ENCODE measurements at regions not wholly inside any gene's neighbourhood (a gene's known extent, or its start where the extent isn't known, plus 50 kb on each side); places are given as distances from the start of the nearest gene placed in this dataset.

- Histone ChIP-seq H3K27me3 (ENCODE audit: control insufficient read depth in 1 of 2, insufficient read depth in 2 of 2, low read length in 2 of 2) (no peaks in the 10 kb centered on the region), H3K36me3 (ENCODE audit: control insufficient read depth in 1 of 2, insufficient read depth in 2 of 2, low read length in 2 of 2) (no peaks in the 10 kb centered on the region), H3K9me3 (ENCODE audit: control insufficient read depth in 1 of 2, low read length in 2 of 2) (no peaks in the 10 kb centered on the region), H3K4me3 (ENCODE audit: low read depth in 1 of 2, low read length in 2 of 2) (no peak overlapping the region), H3K9ac (ENCODE audit: low read depth in 1 of 2, low read length in 2 of 2) (no peak overlapping the region), H3K27ac (ENCODE audit: low read depth, low read length) (no peak overlapping the region), H3K4me1 (ENCODE audit: control insufficient read depth in 1 of 2, insufficient read depth in 2 of 2, low read length in 2 of 2) (peaks cover 54 to 65% of the 10 kb centered on the region in 2 donors)
These were observed 54.6 kb downstream of the ZFP36L2 start for GRCh38 chr2:43171789-43172188.

- peaks cover 54 to 57% of the 10 kb centered on the region in 2 donors for H3K4me1 ChIP-seq (ENCODE audit: control insufficient read depth in 1 of 2, insufficient read depth in 2 of 2, low read length in 2 of 2)
- no peak overlapping the region for H3K27ac ChIP-seq (ENCODE audit: low read depth, low read length)
- H3K9me3 ChIP-seq (ENCODE audit: control insufficient read depth in 1 of 2, low read length in 2 of 2) = no peaks in the 10 kb centered on the region
- H3K9ac ChIP-seq (ENCODE audit: low read depth in 1 of 2, low read length in 2 of 2) = peak overlapping the region; percentile 70 to 76
- no peaks in the 10 kb centered on the region for H3K27me3 ChIP-seq (ENCODE audit: control insufficient read depth in 1 of 2, insufficient read depth in 2 of 2, low read length in 2 of 2)
- no peaks in the 10 kb centered on the region for H3K36me3 ChIP-seq (ENCODE audit: control insufficient read depth in 1 of 2, insufficient read depth in 2 of 2, low read length in 2 of 2)
- no peak overlapping the region for H3K4me3 ChIP-seq (ENCODE audit: low read depth in 1 of 2, low read length in 2 of 2)
These were observed 55.9 kb downstream of the ZFP36L2 start for GRCh38 chr2:43170405-43171105.

- no peaks in the 10 kb centered on the region for H3K9me3 ChIP-seq (ENCODE audit: control insufficient read depth in 1 of 2, low read length in 2 of 2)
- no peaks in the 10 kb centered on the region for H3K36me3 ChIP-seq (ENCODE audit: control insufficient read depth in 1 of 2, insufficient read depth in 2 of 2, low read length in 2 of 2)
- peak overlapping the region; percentile 70 to 76 for H3K9ac ChIP-seq (ENCODE audit: low read depth in 1 of 2, low read length in 2 of 2)
- peak overlapping the region in 1 of 2 donors; percentile 59 for H3K4me3 ChIP-seq (ENCODE audit: low read depth in 1 of 2, low read length in 2 of 2)
- peak overlapping the region; percentile 93 for H3K27ac ChIP-seq (ENCODE audit: low read depth, low read length)
- H3K4me1 ChIP-seq (ENCODE audit: control insufficient read depth in 1 of 2, insufficient read depth in 2 of 2, low read length in 2 of 2) = peaks cover 53% of the 10 kb centered on the region in 2 donors
- no peaks in the 10 kb centered on the region for H3K27me3 ChIP-seq (ENCODE audit: control insufficient read depth in 1 of 2, insufficient read depth in 2 of 2, low read length in 2 of 2)
These were observed 56.4 kb downstream of the ZFP36L2 start for GRCh38 chr2:43169987-43170386.

GRCh38 chr2:43169099-43169945, 57.1 kb downstream of the ZFP36L2 start:
- Histone ChIP-seq H3K9me3 (ENCODE audit: control insufficient read depth in 1 of 2, low read length in 2 of 2) (no peaks in the 10 kb centered on the region), H3K4me1 (ENCODE audit: control insufficient read depth in 1 of 2, insufficient read depth in 2 of 2, low read length in 2 of 2) (peaks cover 47 to 52% of the 10 kb centered on the region in 2 donors), H3K4me3 (ENCODE audit: low read depth in 1 of 2, low read length in 2 of 2) (peak overlapping the region; percentile 59 to 61), H3K36me3 (ENCODE audit: control insufficient read depth in 1 of 2, insufficient read depth in 2 of 2, low read length in 2 of 2) (no peaks in the 10 kb centered on the region), H3K27me3 (ENCODE audit: control insufficient read depth in 1 of 2, insufficient read depth in 2 of 2, low read length in 2 of 2) (no peaks in the 10 kb centered on the region), H3K9ac (ENCODE audit: low read depth in 1 of 2, low read length in 2 of 2) (peak overlapping the region; percentile 70 to 76), H3K27ac (ENCODE audit: low read depth, low read length) (peak overlapping the region; percentile 93)

GRCh38 chr2:43168016-43168369, 58.4 kb downstream of the ZFP36L2 start:
- Histone ChIP-seq H3K36me3 (ENCODE audit: control insufficient read depth in 1 of 2, insufficient read depth in 2 of 2, low read length in 2 of 2) (no peaks in the 10 kb centered on the region), H3K9me3 (ENCODE audit: control insufficient read depth in 1 of 2, low read length in 2 of 2) (no peaks in the 10 kb centered on the region), H3K4me1 (ENCODE audit: control insufficient read depth in 1 of 2, insufficient read depth in 2 of 2, low read length in 2 of 2) (peaks cover 49 to 56% of the 10 kb centered on the region in 2 donors), H3K4me3 (ENCODE audit: low read depth in 1 of 2, low read length in 2 of 2) (no peak overlapping the region), H3K27ac (ENCODE audit: low read depth, low read length) (peak overlapping the region; percentile 63), H3K27me3 (ENCODE audit: control insufficient read depth in 1 of 2, insufficient read depth in 2 of 2, low read length in 2 of 2) (no peaks in the 10 kb centered on the region), H3K9ac (ENCODE audit: low read depth in 1 of 2, low read length in 2 of 2) (peak overlapping the region; percentile 40 to 49)

- Histone ChIP-seq H3K9ac (ENCODE audit: low read depth in 1 of 2, low read length in 2 of 2) (no peak overlapping the region), H3K27me3 (ENCODE audit: control insufficient read depth in 1 of 2, insufficient read depth in 2 of 2, low read length in 2 of 2) (no peaks in the 10 kb centered on the region), H3K36me3 (ENCODE audit: control insufficient read depth in 1 of 2, insufficient read depth in 2 of 2, low read length in 2 of 2) (no peaks in the 10 kb centered on the region), H3K27ac (ENCODE audit: low read depth, low read length) (no peak overlapping the region), H3K4me1 (ENCODE audit: control insufficient read depth in 1 of 2, insufficient read depth in 2 of 2, low read length in 2 of 2) (peaks cover 52 to 67% of the 10 kb centered on the region in 2 donors), H3K9me3 (ENCODE audit: control insufficient read depth in 1 of 2, low read length in 2 of 2) (no peaks in the 10 kb centered on the region), H3K4me3 (ENCODE audit: low read depth in 1 of 2, low read length in 2 of 2) (no peak overlapping the region)
These were observed 60.9 kb downstream of the ZFP36L2 start for GRCh38 chr2:43165378-43166069.

GRCh38 chr2:43164686-43165085, 61.7 kb downstream of the ZFP36L2 start:
- no peak overlapping the region for H3K27ac ChIP-seq (ENCODE audit: low read depth, low read length)
- peaks cover 51 to 67% of the 10 kb centered on the region in 2 donors for H3K4me1 ChIP-seq (ENCODE audit: control insufficient read depth in 1 of 2, insufficient read depth in 2 of 2, low read length in 2 of 2)

GRCh38 chr2:43163584-43164270, 62.7 kb downstream of the ZFP36L2 start:
- H3K36me3 ChIP-seq (ENCODE audit: control insufficient read depth in 1 of 2, insufficient read depth in 2 of 2, low read length in 2 of 2) = no peaks in the 10 kb centered on the region
- H3K4me3 ChIP-seq (ENCODE audit: low read depth in 1 of 2, low read length in 2 of 2) = no peak overlapping the region
- H3K4me1 ChIP-seq (ENCODE audit: control insufficient read depth in 1 of 2, insufficient read depth in 2 of 2, low read length in 2 of 2) = peaks cover 51 to 67% of the 10 kb centered on the region in 2 donors
- peak overlapping the region; percentile 5 to 54 for H3K9ac ChIP-seq (ENCODE audit: low read depth in 1 of 2, low read length in 2 of 2)
- no peaks in the 10 kb centered on the region for H3K27me3 ChIP-seq (ENCODE audit: control insufficient read depth in 1 of 2, insufficient read depth in 2 of 2, low read length in 2 of 2)
- H3K27ac ChIP-seq (ENCODE audit: low read depth, low read length) = peak overlapping the region; percentile 91
- no peaks in the 10 kb centered on the region for H3K9me3 ChIP-seq (ENCODE audit: control insufficient read depth in 1 of 2, low read length in 2 of 2)

More at GRCh38 chr2:43164686-43165085, 61.7 kb downstream of the ZFP36L2 start:
- Histone ChIP-seq H3K9me3 (ENCODE audit: control insufficient read depth in 1 of 2, low read length in 2 of 2) (no peaks in the 10 kb centered on the region), H3K36me3 (ENCODE audit: control insufficient read depth in 1 of 2, insufficient read depth in 2 of 2, low read length in 2 of 2) (no peaks in the 10 kb centered on the region), H3K9ac (ENCODE audit: low read depth in 1 of 2, low read length in 2 of 2) (no peak overlapping the region), H3K4me3 (ENCODE audit: low read depth in 1 of 2, low read length in 2 of 2) (no peak overlapping the region), H3K27me3 (ENCODE audit: control insufficient read depth in 1 of 2, insufficient read depth in 2 of 2, low read length in 2 of 2) (no peaks in the 10 kb centered on the region)

- Histone ChIP-seq H3K9me3 (ENCODE audit: control insufficient read depth in 1 of 2, low read length in 2 of 2) (no peaks in the 10 kb centered on the region), H3K27ac (ENCODE audit: low read depth, low read length) (peak overlapping the region; percentile 81), H3K27me3 (ENCODE audit: control insufficient read depth in 1 of 2, insufficient read depth in 2 of 2, low read length in 2 of 2) (no peaks in the 10 kb centered on the region), H3K4me1 (ENCODE audit: control insufficient read depth in 1 of 2, insufficient read depth in 2 of 2, low read length in 2 of 2) (peaks cover 54 to 69% of the 10 kb centered on the region in 2 donors), H3K36me3 (ENCODE audit: control insufficient read depth in 1 of 2, insufficient read depth in 2 of 2, low read length in 2 of 2) (no peaks in the 10 kb centered on the region), H3K9ac (ENCODE audit: low read depth in 1 of 2, low read length in 2 of 2) (peak overlapping the region; percentile 28 to 44), H3K4me3 (ENCODE audit: low read depth in 1 of 2, low read length in 2 of 2) (peak overlapping the region; percentile 32 to 33)
These were observed 64.0 kb downstream of the ZFP36L2 start for GRCh38 chr2:43162511-43162776.
